SK-N-SH treated with all-trans-retinoic acid at 6 μM for 48 hours (cell line): ENCODE measurements at regions not wholly inside any gene's neighbourhood (a gene's known extent, or its start where the extent isn't known, plus 50 kb on each side); places are given as distances from the start of the nearest gene placed in this dataset.

Experiments used
- ATAC-seq: fragments of 200-7000 bp; cut with Tn5 transposase; 3 replicates; pipeline ENCODE4 v1.9.1; 2020; ENCODE audit warnings: mild to moderate bottlenecking, moderate library complexity
- ARNTL ChIP-seq: fragments of 450-650 bp; formaldehyde crosslinking; IDR thresholded peaks from 2 replicates; pipeline ENCODE4 v1.5.0; 2020; ENCODE audit warnings: low read depth, mild to moderate bottlenecking, moderate library complexity, borderline replicate concordance
- BACH2 ChIP-seq: fragments of 250-450 bp; sonication (Bioruptor Pico); IDR thresholded peaks from 2 replicates; pipeline ENCODE4 v1.9.0; 2021; ENCODE audit warnings: mild to moderate bottlenecking, borderline replicate concordance
- CSDC2 ChIP-seq: fragments of 250-450 bp; sonication (Bioruptor Pico); IDR thresholded peaks from 2 replicates; pipeline ENCODE4 v1.5.0; 2020; ENCODE audit warnings: mild to moderate bottlenecking, moderate library complexity
- CSRNP3 ChIP-seq: fragments of 250-450 bp; sonication (Bioruptor Pico); IDR thresholded peaks from 2 replicates; pipeline ENCODE4 v1.5.1; 2021; ENCODE audit warnings: mild to moderate bottlenecking, moderate library complexity
- ESRRG ChIP-seq: fragments of 250-450 bp; sonication (Bioruptor Pico); IDR thresholded peaks from 2 replicates; pipeline ENCODE4 v1.6.1; 2021; ENCODE audit warnings: mild to moderate bottlenecking
- GLIS3 ChIP-seq: fragments of 250-450 bp; sonication (Bioruptor Pico); IDR thresholded peaks from 2 replicates; pipeline ENCODE4 v1.5.0; 2020; ENCODE audit warnings: mild to moderate bottlenecking, moderate library complexity
- ISL1 ChIP-seq: fragments of 250-450 bp; sonication (Bioruptor Pico); IDR thresholded peaks from 2 replicates; pipeline ENCODE4 v2.1.2; 2022; ENCODE audit warnings: mild to moderate bottlenecking, moderate library complexity
- OSR1 ChIP-seq: fragments of 250-450 bp; sonication (Bioruptor Pico); IDR thresholded peaks from 2 replicates; pipeline ENCODE4 v1.8.0; 2022; ENCODE audit warnings: moderate library complexity, mild to moderate bottlenecking, inconsistent platforms
- PPARA ChIP-seq: fragments of 250-450 bp; sonication (Bioruptor Pico); IDR thresholded peaks from 2 replicates; pipeline ENCODE4 v1.5.0; 2020; ENCODE audit warnings: mild to moderate bottlenecking, borderline replicate concordance
- SNAI2 ChIP-seq: fragments of 250-450 bp; sonication (Bioruptor Pico); IDR thresholded peaks from 2 replicates; pipeline ENCODE4 v1.5.0; 2020; ENCODE audit warnings: mild to moderate bottlenecking, moderate library complexity
- TCF4 ChIP-seq: fragments of 250-450 bp; sonication (Bioruptor Pico); IDR thresholded peaks from 2 replicates; pipeline ENCODE4 v1.8.0; 2021; ENCODE audit warnings: mild to moderate bottlenecking, moderate library complexity, borderline replicate concordance
- TOX ChIP-seq: fragments of 250-450 bp; sonication (Bioruptor Pico); IDR thresholded peaks from 2 replicates; pipeline ENCODE4 v1.8.0; 2021; ENCODE audit warnings: mild to moderate bottlenecking, moderate library complexity, borderline replicate concordance
- ZC3H10 ChIP-seq: fragments of 250-450 bp; sonication (Bioruptor Pico); IDR thresholded peaks from 2 replicates; pipeline ENCODE4 v1.5.1; 2021; ENCODE audit warnings: mild to moderate bottlenecking, moderate library complexity
- ZFP3 ChIP-seq: fragments of 250-450 bp; sonication (Bioruptor Pico); IDR thresholded peaks from 2 replicates; pipeline ENCODE4 v1.5.0; 2020; ENCODE audit warnings: mild to moderate bottlenecking, moderate library complexity
- ZFP30 ChIP-seq: fragments of 450-650 bp; formaldehyde crosslinking; IDR thresholded peaks from 2 replicates; pipeline ENCODE4 v1.5.0; 2022; ENCODE audit warnings: mild to moderate bottlenecking, moderate library complexity
- ZNF565 ChIP-seq: fragments of 450-650 bp; formaldehyde crosslinking; conservative IDR thresholded peaks from 2 replicates; pipeline ENCODE4 v1.5.0; 2020; ENCODE audit warnings: low read depth, mild to moderate bottlenecking, moderate library complexity
- ZNF8 ChIP-seq: fragments of 450-650 bp; formaldehyde crosslinking; IDR thresholded peaks from 2 replicates; pipeline ENCODE4 v1.5.0; 2020; ENCODE audit warnings: mild to moderate bottlenecking, moderate library complexity
- TF ChIP-seq, protein P1 (sequence below): fragments of 250-450 bp; sonication (Bioruptor Pico); IDR thresholded peaks from 2 replicates; pipeline ENCODE4 v1.5.1; 2020; ENCODE audit warnings: low read depth, mild to moderate bottlenecking, moderate library complexity
- TF ChIP-seq, protein P2 (sequence below): fragments of 250-450 bp; sonication (Bioruptor Pico); IDR thresholded peaks from 2 replicates; pipeline ENCODE4 v1.8.0; 2020; ENCODE audit warnings: mild to moderate bottlenecking, moderate library complexity, borderline replicate concordance
- TF ChIP-seq, protein P3 (sequence below): fragments of 250-450 bp; sonication (Bioruptor Pico); IDR thresholded peaks from 2 replicates; pipeline ENCODE4 v1.5.0; 2020; ENCODE audit warnings: mild to moderate bottlenecking, moderate library complexity

- TF ChIP-seq OSR1 (CRISPR knock-in tag): no peak
- no peak for TF ChIP-seq TCF4 (CRISPR knock-in tag)
- TF ChIP-seq, protein P1, sequence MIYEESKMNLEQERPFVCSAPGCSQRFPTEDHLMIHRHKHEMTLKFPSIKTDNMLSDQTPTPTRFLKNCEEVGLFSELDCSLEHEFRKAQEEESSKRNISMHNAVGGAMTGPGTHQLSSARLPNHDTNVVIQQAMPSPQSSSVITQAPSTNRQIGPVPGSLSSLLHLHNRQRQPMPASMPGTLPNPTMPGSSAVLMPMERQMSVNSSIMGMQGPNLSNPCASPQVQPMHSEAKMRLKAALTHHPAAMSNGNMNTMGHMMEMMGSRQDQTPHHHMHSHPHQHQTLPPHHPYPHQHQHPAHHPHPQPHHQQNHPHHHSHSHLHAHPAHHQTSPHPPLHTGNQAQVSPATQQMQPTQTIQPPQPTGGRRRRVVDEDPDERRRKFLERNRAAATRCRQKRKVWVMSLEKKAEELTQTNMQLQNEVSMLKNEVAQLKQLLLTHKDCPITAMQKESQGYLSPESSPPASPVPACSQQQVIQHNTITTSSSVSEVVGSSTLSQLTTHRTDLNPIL (CRISPR knock-in tag): no peak
- no peak for TF ChIP-seq ZNF565 (CRISPR knock-in tag)
- TF ChIP-seq ZNF8 (CRISPR knock-in tag): no peak
- TF ChIP-seq, protein P2, sequence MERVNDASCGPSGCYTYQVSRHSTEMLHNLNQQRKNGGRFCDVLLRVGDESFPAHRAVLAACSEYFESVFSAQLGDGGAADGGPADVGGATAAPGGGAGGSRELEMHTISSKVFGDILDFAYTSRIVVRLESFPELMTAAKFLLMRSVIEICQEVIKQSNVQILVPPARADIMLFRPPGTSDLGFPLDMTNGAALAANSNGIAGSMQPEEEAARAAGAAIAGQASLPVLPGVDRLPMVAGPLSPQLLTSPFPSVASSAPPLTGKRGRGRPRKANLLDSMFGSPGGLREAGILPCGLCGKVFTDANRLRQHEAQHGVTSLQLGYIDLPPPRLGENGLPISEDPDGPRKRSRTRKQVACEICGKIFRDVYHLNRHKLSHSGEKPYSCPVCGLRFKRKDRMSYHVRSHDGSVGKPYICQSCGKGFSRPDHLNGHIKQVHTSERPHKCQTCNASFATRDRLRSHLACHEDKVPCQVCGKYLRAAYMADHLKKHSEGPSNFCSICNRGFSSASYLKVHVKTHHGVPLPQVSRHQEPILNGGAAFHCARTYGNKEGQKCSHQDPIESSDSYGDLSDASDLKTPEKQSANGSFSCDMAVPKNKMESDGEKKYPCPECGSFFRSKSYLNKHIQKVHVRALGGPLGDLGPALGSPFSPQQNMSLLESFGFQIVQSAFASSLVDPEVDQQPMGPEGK (CRISPR knock-in tag): no peak
- no peak for ATAC-seq
These were observed 1342.9 kb upstream of the ADGRB3 start for GRCh38 chr6:67292169-67292568.

DNA sequence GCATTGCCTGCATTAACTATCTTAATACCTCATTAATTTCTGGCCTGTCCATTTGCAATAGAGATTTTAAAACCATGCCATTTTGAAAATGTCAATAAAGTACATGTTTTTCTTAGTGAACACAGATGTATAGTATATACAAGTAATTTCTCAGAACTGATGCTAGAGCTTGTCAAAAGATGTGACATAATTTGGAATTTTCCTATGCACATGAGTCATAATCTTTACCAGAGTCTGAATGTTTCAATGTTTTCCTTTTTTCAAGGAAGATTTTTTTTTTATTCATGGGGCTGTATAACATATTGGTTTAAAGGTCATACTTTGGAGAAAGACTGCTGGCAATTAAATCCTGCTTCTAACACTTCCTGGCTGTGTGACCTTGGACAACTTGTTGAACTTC is 1347.5 kb upstream of the ADGRB3 start:
- TF ChIP-seq SNAI2 (CRISPR knock-in tag) (no peak), TCF4 (CRISPR knock-in tag) (no peak), PPARA (CRISPR knock-in tag) (no peak), GLIS3 (CRISPR knock-in tag) (no peak), CSDC2 (CRISPR knock-in tag) (no peak)
- ATAC-seq: no peak

- ATAC-seq: no peak
These were observed 1349.1 kb upstream of the ADGRB3 start for GRCh38 chr6:67285770-67286495.

More at GRCh38 chr6:67285770-67286495, 1349.1 kb upstream of the ADGRB3 start:
- TF ChIP-seq GLIS3 (CRISPR knock-in tag) (no peak), SNAI2 (CRISPR knock-in tag) (no peak), ESRRG (no peak), ZC3H10 (CRISPR knock-in tag) (no peak), ZNF8 (CRISPR knock-in tag) (no peak), TOX (CRISPR knock-in tag) (no peak), CSRNP3 (CRISPR knock-in tag) (no peak), CSDC2 (CRISPR knock-in tag) (no peak), PPARA (CRISPR knock-in tag) (no peak), ZFP30 (CRISPR knock-in tag) (no peak), OSR1 (CRISPR knock-in tag) (no peak), ZFP3 (CRISPR knock-in tag) (no peak), ARNTL (CRISPR knock-in tag) (no peak), BACH2 (CRISPR knock-in tag) (no peak), TCF4 (CRISPR knock-in tag) (no peak), ISL1 (CRISPR knock-in tag) (no peak)
- TF ChIP-seq, protein P2 (CRISPR knock-in tag): no peak
- TF ChIP-seq, protein P3, sequence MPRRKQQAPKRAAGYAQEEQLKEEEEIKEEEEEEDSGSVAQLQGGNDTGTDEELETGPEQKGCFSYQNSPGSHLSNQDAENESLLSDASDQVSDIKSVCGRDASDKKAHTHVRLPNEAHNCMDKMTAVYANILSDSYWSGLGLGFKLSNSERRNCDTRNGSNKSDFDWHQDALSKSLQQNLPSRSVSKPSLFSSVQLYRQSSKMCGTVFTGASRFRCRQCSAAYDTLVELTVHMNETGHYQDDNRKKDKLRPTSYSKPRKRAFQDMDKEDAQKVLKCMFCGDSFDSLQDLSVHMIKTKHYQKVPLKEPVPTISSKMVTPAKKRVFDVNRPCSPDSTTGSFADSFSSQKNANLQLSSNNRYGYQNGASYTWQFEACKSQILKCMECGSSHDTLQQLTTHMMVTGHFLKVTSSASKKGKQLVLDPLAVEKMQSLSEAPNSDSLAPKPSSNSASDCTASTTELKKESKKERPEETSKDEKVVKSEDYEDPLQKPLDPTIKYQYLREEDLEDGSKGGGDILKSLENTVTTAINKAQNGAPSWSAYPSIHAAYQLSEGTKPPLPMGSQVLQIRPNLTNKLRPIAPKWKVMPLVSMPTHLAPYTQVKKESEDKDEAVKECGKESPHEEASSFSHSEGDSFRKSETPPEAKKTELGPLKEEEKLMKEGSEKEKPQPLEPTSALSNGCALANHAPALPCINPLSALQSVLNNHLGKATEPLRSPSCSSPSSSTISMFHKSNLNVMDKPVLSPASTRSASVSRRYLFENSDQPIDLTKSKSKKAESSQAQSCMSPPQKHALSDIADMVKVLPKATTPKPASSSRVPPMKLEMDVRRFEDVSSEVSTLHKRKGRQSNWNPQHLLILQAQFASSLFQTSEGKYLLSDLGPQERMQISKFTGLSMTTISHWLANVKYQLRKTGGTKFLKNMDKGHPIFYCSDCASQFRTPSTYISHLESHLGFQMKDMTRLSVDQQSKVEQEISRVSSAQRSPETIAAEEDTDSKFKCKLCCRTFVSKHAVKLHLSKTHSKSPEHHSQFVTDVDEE (CRISPR knock-in tag): no peak
- TF ChIP-seq, all 23 proteins: peak for 0
